Lower leg skin (tissue), 3 donors: ENCODE measurements at regions not wholly inside any gene's neighbourhood (a gene's known extent, or its start where the extent isn't known, plus 50 kb on each side); places are given as distances from the start of the nearest gene placed in this dataset.

Experiments used
- POLR2A ChIP-seq, 2 donors: fragments of 450-650 bp; IDR thresholded peaks; one replicate each; pipeline ENCODE4 v1.6.1; 2016 to 2017; ENCODE audit warnings: antibody characterized with exemption in 2 of 2, mild to moderate bottlenecking in 1 of 2, moderate library complexity in 1 of 2
- TF ChIP-seq, protein P1 (sequence below), 3 donors: fragments of 450-650 bp; IDR thresholded peaks; one replicate each; pipeline ENCODE4 v1.5.1; 2016; ENCODE audit warnings: antibody characterized with exemption in 3 of 3, mild to moderate bottlenecking in 3 of 3, moderate library complexity in 2 of 3

DNA sequence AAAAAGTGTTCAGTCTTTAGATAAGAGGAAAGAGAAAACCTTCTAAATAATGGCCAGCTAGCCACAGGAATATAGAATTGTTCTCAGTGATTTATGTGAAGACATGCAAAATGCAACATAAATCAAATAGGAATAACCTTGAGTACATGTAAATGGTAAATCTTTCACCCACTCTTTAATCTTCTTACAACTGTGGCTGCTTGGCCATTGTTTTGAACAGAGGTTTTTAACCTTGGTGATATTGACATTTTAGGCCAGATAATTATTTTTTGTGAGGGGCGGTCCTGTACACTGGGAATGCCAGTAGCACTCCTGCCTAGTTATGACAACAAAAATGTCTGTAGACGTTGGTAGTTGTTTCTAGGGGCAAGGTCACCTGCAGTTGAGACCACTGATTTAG, 479.9 kb upstream of the NOVA1 start:
- TF ChIP-seq, protein P1, sequence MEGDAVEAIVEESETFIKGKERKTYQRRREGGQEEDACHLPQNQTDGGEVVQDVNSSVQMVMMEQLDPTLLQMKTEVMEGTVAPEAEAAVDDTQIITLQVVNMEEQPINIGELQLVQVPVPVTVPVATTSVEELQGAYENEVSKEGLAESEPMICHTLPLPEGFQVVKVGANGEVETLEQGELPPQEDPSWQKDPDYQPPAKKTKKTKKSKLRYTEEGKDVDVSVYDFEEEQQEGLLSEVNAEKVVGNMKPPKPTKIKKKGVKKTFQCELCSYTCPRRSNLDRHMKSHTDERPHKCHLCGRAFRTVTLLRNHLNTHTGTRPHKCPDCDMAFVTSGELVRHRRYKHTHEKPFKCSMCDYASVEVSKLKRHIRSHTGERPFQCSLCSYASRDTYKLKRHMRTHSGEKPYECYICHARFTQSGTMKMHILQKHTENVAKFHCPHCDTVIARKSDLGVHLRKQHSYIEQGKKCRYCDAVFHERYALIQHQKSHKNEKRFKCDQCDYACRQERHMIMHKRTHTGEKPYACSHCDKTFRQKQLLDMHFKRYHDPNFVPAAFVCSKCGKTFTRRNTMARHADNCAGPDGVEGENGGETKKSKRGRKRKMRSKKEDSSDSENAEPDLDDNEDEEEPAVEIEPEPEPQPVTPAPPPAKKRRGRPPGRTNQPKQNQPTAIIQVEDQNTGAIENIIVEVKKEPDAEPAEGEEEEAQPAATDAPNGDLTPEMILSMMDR (IDR thresholded peaks at IDR 0.05), result no peak
- TF ChIP-seq POLR2A (IDR thresholded peaks at IDR 0.05), result no peak
